Osteoblast (primary cell): ENCODE measurements at regions not wholly inside any gene's neighbourhood (a gene's known extent, or its start where the extent isn't known, plus 50 kb on each side); places are given as distances from the start of the nearest gene placed in this dataset.
"Not testable (repeated sequence)": the region's sequence is repeated elsewhere in the genome, so short reads cannot be mapped to it uniquely, and the experiment has no call there.

Experiments used
- DNase-seq: peaks from one replicate; pipeline ENCODE4 v3.0.0; 2011; ENCODE audit warnings: low spot score, mixed read lengths; ENCODE audit not compliant: insufficient read length; ENCODE audit errors: missing footprints
- H2AFZ ChIP-seq: 2 replicates; pipeline ENCODE4 v1.6.0; 2011; ENCODE audit warnings: mild to moderate bottlenecking, low read length
- H3K27ac ChIP-seq: 2 replicates; pipeline ENCODE4 v1.5.1; 2011; ENCODE audit warnings: mild to moderate bottlenecking, low read depth, low read length, moderate library complexity
- H3K27me3 ChIP-seq: 2 replicates; pipeline ENCODE4 v1.6.0; 2012; ENCODE audit warnings: mild to moderate bottlenecking, control low read depth, inconsistent platforms, low read length, moderate library complexity; ENCODE audit not compliant: insufficient read depth
- H3K36me3 ChIP-seq: 2 replicates; pipeline ENCODE4 v1.5.1; 2011; ENCODE audit warnings: mild to moderate bottlenecking, low read length, control low read depth, moderate library complexity; ENCODE audit not compliant: insufficient read depth
- H3K4me1 ChIP-seq: 2 replicates; pipeline ENCODE4 v1.5.1; 2011; ENCODE audit warnings: mild to moderate bottlenecking, low read length, control low read depth, moderate library complexity; ENCODE audit not compliant: insufficient read depth
- H3K4me2 ChIP-seq: 2 replicates; pipeline ENCODE4 v1.6.0; 2011; ENCODE audit warnings: mild to moderate bottlenecking, low read length; ENCODE audit not compliant: insufficient read depth
- H3K4me3 ChIP-seq: fragments of 200-600 bp; sonication (generic); 3 replicates; pipeline ENCODE4 v1.5.1; 2012; ENCODE audit warnings: mild to moderate bottlenecking, low read length, inconsistent platforms; ENCODE audit not compliant: insufficient read depth
- H3K79me2 ChIP-seq: 2 replicates; pipeline ENCODE4 v1.6.0; 2012; ENCODE audit warnings: mild to moderate bottlenecking, low read length, control low read depth, inconsistent platforms; ENCODE audit not compliant: insufficient read depth
- H3K9me3 ChIP-seq: 2 replicates; pipeline ENCODE4 v1.5.1; 2011; ENCODE audit warnings: low read depth, low read length, control low read depth
- H4K20me1 ChIP-seq: 2 replicates; pipeline ENCODE4 v1.6.0; 2012; ENCODE audit warnings: mild to moderate bottlenecking, low read length, control low read depth; ENCODE audit not compliant: insufficient read depth

DNA sequence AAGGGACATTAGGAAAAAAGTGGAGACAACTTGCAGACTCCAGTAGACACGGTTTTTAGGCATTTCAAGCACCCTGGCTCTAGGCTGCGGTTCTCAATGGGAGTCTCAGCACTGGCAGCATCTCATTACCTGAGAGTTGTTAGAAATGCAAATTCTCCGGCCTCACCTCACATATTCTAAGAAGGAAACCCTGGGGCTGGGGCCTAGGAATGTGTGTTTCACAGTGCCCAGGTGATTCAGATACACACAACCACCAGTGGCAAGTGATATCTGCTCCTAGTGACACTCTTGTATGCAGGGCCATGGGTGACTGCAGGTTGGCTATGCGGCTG is 313.9 kb downstream of the BCL2L11 start:
- H3K9me3 ChIP-seq, H3K36me3 ChIP-seq, H3K4me2 ChIP-seq, H3K4me3 ChIP-seq, H3K27ac ChIP-seq, DNase-seq, H3K27me3 ChIP-seq, H4K20me1 ChIP-seq, H2AFZ ChIP-seq, H3K4me1 ChIP-seq: not testable (repeated sequence)
- H3K79me2 ChIP-seq = peaks cover 29% of the 10 kb centered on the region

DNA sequence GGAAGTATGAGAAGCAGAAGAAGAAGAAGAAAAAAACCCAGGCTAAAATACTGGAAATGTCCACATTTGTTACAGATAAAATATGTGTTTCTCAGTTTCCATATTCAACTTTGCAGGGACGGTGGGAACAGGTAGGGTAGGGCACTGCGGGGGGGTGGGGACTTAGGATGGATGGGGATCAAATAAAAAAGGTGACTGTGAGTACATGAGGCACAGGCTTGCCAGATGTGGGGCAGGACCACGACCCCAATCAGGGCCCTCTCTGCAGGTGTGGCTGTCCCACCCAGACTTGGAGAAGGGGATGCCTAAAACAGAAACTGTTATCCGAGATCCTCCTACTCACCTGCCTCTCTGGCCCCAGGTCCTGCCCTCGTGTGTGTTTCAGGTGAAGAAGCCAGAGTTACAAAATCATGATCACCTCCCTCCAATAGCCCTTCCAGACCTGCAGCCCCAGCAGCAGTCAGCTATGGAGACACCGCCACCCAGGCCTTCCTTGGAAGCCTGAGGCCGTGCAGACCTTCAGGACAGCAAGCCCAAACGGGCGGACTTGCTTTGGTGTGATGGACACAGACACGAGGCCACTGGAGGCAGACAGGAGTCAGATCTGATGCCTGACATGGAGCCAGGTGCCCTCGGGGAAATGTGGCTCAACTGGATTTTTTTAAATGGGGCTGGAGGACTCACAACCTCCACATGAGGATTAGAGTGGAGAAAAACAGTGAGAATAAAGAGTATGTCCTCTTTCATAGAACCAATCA is 315.0 kb downstream of the BCL2L11 start:
- not testable (repeated sequence) for H3K4me3 ChIP-seq, DNase-seq, H3K4me2 ChIP-seq, H3K36me3 ChIP-seq, H3K4me1 ChIP-seq, H3K27ac ChIP-seq, H2AFZ ChIP-seq, H3K9me3 ChIP-seq, H4K20me1 ChIP-seq, H3K27me3 ChIP-seq
- H3K79me2 ChIP-seq = peaks cover 28% of the 10 kb centered on the region

DNA sequence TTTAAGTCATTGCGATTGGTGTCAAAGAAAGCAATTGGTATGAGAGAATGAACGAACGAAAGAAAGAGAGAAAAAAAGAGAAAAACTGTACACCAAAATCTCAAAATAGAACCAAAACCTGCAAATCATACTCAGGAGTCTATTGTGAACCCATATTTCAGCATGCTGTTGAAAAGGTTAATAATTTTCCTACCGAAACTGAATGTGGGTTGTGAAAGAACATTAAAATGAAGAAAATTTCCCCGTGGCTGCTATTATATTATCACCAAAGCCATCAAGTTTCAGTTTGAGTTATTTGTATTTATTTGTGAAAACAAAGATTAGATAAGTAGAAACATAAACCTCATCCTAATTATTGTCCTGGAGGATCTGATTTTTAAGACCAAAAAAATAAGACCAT is 315.7 kb downstream of the BCL2L11 start:
- H3K27me3 ChIP-seq, H4K20me1 ChIP-seq, H3K27ac ChIP-seq, H3K9me3 ChIP-seq, H3K4me3 ChIP-seq, H3K4me2 ChIP-seq, DNase-seq, H3K36me3 ChIP-seq, H2AFZ ChIP-seq, H3K4me1 ChIP-seq: not testable (repeated sequence)
- H3K79me2 ChIP-seq = peaks cover 26% of the 10 kb centered on the region

DNA sequence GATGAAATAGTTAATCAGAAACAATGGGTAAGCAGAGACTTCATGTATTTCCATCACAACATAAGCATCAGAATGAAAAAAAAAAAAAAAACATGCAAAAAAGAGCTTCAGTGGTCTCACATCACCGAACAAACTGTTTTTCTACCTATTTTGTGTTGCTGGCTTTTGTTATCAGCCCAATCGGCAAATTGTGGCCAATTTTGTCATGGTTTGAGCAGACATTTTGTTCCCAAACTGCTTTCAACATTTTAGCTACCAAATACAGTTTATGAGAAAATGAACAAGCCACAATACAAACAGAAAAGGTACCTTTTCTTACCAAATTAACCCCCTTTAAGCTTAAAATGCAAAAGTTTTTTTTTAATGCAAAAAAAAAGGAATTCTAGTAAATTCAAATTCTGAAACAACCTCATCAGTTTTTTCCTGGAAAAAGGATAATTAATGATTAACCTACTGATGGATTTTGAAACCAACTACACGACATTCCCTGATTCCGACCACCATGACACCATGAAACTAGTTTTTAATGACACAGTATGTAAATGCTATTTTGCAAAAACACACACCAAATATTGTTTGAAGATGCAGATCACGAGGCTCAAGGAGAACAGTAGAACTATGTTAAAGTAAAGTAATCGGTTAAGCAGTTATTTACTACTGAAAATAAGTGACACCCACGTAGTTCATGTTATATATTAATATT is 316.7 kb downstream of the BCL2L11 start:
- H3K27ac ChIP-seq, H3K27me3 ChIP-seq, H3K4me1 ChIP-seq, H3K9me3 ChIP-seq, H3K4me3 ChIP-seq, H3K4me2 ChIP-seq, DNase-seq, H3K36me3 ChIP-seq, H2AFZ ChIP-seq, H4K20me1 ChIP-seq: not testable (repeated sequence)
- peaks cover 26% of the 10 kb centered on the region for H3K79me2 ChIP-seq

DNA sequence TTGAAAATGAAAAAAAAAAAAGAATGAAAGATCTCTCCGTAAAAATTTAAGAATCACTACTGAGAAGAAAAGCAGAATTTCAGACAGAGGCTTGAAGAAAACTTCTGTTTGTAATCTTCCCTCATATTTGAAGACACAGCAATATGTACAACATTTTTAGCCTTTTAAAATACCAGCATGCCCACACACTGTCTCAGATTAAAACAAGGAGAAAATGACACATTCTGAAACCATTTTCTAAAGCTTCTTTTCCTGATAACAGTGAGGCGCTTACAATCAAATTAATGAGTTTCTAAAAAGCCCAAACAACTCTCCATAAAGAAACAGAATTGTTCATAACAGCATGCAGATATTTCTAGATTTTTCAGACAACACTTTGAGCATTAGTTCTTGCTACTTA is 317.4 kb downstream of the BCL2L11 start:
- H4K20me1 ChIP-seq, H3K4me1 ChIP-seq, DNase-seq, H3K4me2 ChIP-seq, H3K9me3 ChIP-seq, H2AFZ ChIP-seq, H3K4me3 ChIP-seq, H3K27me3 ChIP-seq, H3K27ac ChIP-seq, H3K36me3 ChIP-seq: not testable (repeated sequence)
- H3K79me2 ChIP-seq = peaks cover 23% of the 10 kb centered on the region

DNA sequence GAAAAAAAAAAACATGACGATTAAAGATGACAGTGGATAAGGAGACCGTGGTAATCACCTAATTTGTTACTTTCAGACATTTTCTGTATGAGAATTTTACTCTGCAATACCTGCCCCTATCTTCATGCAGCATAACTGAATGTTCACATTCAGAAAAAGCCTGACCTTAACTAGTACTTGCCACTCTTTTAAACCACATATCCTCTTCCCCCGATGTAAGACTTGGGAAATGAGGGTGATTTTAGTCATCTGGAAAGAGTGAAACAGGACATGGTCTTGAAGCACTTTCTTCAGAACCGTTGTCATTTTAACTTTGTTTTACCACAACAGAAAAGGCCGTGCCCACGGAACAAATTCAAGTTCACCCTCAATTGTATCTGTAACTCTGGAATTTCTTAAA is 318.5 kb downstream of the BCL2L11 start:
- not testable (repeated sequence) for H2AFZ ChIP-seq, H3K4me3 ChIP-seq, DNase-seq, H4K20me1 ChIP-seq, H3K36me3 ChIP-seq, H3K27ac ChIP-seq, H3K27me3 ChIP-seq, H3K4me2 ChIP-seq, H3K9me3 ChIP-seq, H3K4me1 ChIP-seq
- H3K79me2 ChIP-seq = peaks cover 16% of the 10 kb centered on the region

DNA sequence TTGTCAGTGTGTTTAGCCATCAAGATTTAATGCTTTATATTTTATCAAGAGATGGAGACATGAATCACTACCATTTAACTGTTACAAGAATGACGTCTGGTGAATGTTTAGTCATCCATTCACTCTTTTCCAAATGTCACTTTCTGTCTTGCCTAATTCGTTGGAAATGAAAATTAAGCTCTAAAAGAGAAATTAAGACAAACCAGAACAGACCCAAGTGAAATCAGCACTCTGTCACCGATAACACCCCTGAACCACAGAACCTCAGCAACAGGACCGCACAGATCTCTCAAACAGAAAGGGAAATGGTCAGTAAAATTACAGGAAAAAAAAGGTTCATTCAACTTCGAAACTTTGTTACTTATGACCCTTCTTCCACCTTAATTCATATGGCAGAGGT is 320.9 kb downstream of the BCL2L11 start:
- not testable (repeated sequence) for DNase-seq, H4K20me1 ChIP-seq, H3K4me1 ChIP-seq, H3K9me3 ChIP-seq, H3K36me3 ChIP-seq, H3K4me3 ChIP-seq, H3K27me3 ChIP-seq, H2AFZ ChIP-seq, H3K4me2 ChIP-seq
- peaks cover 12% of the 10 kb centered on the region for H3K79me2 ChIP-seq
- H3K27ac ChIP-seq = peak overlapping the region; percentile 68

DNA sequence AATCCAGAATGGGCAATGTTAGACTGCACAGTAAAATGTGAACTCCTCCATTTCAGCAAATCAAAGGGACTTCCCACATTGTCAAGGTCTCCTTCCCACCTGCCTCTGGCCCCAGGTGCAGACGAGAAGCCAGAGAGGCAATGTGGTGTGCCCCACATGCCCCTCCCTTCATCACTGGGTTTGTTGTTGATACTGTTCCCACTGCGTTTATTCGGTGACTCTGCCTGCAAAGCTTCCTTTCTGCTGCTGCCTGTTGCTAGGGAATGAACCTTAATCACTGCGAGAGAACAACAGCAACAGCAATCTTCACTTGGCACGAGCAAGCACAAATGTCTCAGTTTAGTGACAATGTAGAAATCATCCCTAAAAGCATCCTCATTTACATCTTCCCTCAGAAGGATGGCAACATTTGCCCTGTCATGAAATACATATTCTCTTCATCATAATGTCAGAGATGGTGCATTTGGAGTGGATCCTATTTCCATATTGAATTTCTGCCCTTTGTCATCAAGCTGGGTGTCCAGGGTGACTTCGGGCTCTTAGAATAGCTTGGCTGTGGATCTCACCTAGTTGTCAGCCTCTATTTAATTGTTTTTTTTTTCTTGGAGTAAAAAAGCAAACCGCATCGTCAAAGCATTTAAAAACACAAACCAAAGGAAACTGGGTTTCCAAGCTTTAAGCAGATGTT is 322.2 kb downstream of the BCL2L11 start:
- peaks cover 10% of the 10 kb centered on the region for H3K79me2 ChIP-seq
- not testable (repeated sequence) for H3K4me1 ChIP-seq, H3K27ac ChIP-seq, H4K20me1 ChIP-seq, H3K9me3 ChIP-seq, H3K27me3 ChIP-seq, H3K4me2 ChIP-seq, DNase-seq, H3K4me3 ChIP-seq, H2AFZ ChIP-seq, H3K36me3 ChIP-seq

DNA sequence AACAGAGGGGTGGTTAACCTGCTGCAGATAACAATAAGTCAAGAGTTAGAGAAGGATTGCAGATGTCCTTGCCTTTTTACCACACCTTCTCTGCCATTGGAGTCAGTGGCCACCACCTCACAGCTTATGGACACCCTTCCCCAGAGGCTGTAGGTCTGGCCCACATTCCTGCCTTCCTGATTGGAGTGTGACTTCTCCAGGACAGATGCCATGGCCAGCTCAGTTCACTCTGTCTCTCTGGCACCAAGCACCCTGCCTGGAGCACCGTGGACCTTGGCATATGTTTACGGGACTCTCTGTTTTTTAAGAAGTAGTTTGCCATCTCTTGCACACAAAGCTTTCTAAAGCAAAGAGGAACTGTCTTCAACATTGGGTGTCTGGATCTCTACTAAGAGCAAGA is 323.8 kb downstream of the BCL2L11 start:
- not testable (repeated sequence) for H2AFZ ChIP-seq, H3K4me1 ChIP-seq, H4K20me1 ChIP-seq, H3K27me3 ChIP-seq, H3K4me2 ChIP-seq, H3K9me3 ChIP-seq, H3K36me3 ChIP-seq, H3K27ac ChIP-seq, DNase-seq, H3K4me3 ChIP-seq
- peaks cover 10% of the 10 kb centered on the region for H3K79me2 ChIP-seq
